BLaER1 treated with 17β-estradiol and CSF1 and Interleukin-3, amounts not matched to agents 10 nM and 100 nM (cell line): ENCODE measurements at regions not wholly inside any gene's neighbourhood (a gene's known extent, or its start where the extent isn't known, plus 50 kb on each side); places are given as distances from the start of the nearest gene placed in this dataset.

Experiments used
- H3K27ac ChIP-seq, 11 experiments: shearing (Covaris generic); formaldehyde crosslinking; 2 replicates each; pipeline ENCODE4 v1.8.1; 2022
- H3K27me3 ChIP-seq, 11 experiments: shearing (Covaris generic); formaldehyde crosslinking; 2 replicates each; pipeline ENCODE4 v1.8.1; 2022
- H3K36me3 ChIP-seq, 11 experiments: shearing (Covaris generic); formaldehyde crosslinking; 2 replicates each; pipeline ENCODE4 v1.8.1; 2022
- H3K4me1 ChIP-seq, 10 experiments: shearing (Covaris generic); formaldehyde crosslinking; 2 replicates each; pipeline ENCODE4 v1.8.1; 2022
- H3K4me2 ChIP-seq, 11 experiments: shearing (Covaris generic); formaldehyde crosslinking; 2 replicates each; pipeline ENCODE4 v1.8.1; 2022
- H3K4me3 ChIP-seq, 10 experiments: shearing (Covaris generic); formaldehyde crosslinking; 2 replicates each; pipeline ENCODE4 v1.8.1; 2022
- H3K9ac ChIP-seq, 11 experiments: shearing (Covaris generic); formaldehyde crosslinking; 2 replicates each; pipeline ENCODE4 v1.8.1; 2022
- H3K9me3 ChIP-seq, 11 experiments: shearing (Covaris generic); formaldehyde crosslinking; replicated peaks in 1 of 11; 2 replicates each; pipeline ENCODE4 v1.8.1; 2022
- H4K20me1 ChIP-seq, 11 experiments: shearing (Covaris generic); formaldehyde crosslinking; 2 replicates each; pipeline ENCODE4 v1.8.1; 2022
- Cebpa-rat ChIP-seq, 11 experiments: shearing (Covaris generic); IDR thresholded peaks; 2 replicates each; pipeline ENCODE4 v1.8.1; 2022

GRCh38 chr1:42038261-42038660 lies 114.9 kb upstream of the GUCA2B start:
- no peak for TF ChIP-seq Cebpa-rat (IDR thresholded peaks at IDR 0.05)
- H3K27ac ChIP-seq, result no peak overlapping the region
- no peaks in the 10 kb centered on the region for H3K36me3 ChIP-seq
- H3K9me3 ChIP-seq, result no peaks in the 10 kb centered on the region
- H3K9ac ChIP-seq, result no peak overlapping the region
- H3K27me3 ChIP-seq, result peaks cover 0 to 17% (median 5%) of the 10 kb centered on the region in 11 experiments; a peak in 8 of 22 replicates
- H3K4me1 ChIP-seq, result peaks cover 9 to 16% (median 14%) of the 10 kb centered on the region in 10 experiments; a peak in 17 of 20 replicates
- H3K4me3 ChIP-seq, result no peak overlapping the region
- no peak overlapping the region for H3K4me2 ChIP-seq
- H4K20me1 ChIP-seq, result no peaks in the 10 kb centered on the region

- Histone ChIP-seq H3K9ac (no peak overlapping the region), H3K27me3 (peaks cover 0 to 17% (median 5%) of the 10 kb centered on the region in 11 experiments; a peak in 8 of 22 replicates), H3K4me1 (peaks cover 9 to 16% (median 14%) of the 10 kb centered on the region in 10 experiments; a peak in 17 of 20 replicates), H3K4me2 (no peak overlapping the region), H3K9me3 (no peaks in the 10 kb centered on the region), H4K20me1 (no peaks in the 10 kb centered on the region), H3K4me3 (no peak overlapping the region), H3K27ac (no peak overlapping the region), H3K36me3 (no peaks in the 10 kb centered on the region)
- no peak for TF ChIP-seq Cebpa-rat (IDR thresholded peaks at IDR 0.05)
These were observed 115.6 kb upstream of the GUCA2B start for GRCh38 chr1:42037586-42037985.

GRCh38 chr1:42037161-42037560 lies 116.0 kb upstream of the GUCA2B start:
- Histone ChIP-seq H3K9me3 (no peaks in the 10 kb centered on the region), H3K27me3 (peaks cover 0 to 17% (median 5%) of the 10 kb centered on the region in 11 experiments; a peak in 8 of 22 replicates), H3K4me1 (peaks cover 9 to 16% (median 14%) of the 10 kb centered on the region in 10 experiments; a peak in 17 of 20 replicates), H4K20me1 (no peaks in the 10 kb centered on the region), H3K4me2 (no peak overlapping the region), H3K9ac (no peak overlapping the region), H3K36me3 (no peaks in the 10 kb centered on the region), H3K4me3 (no peak overlapping the region), H3K27ac (no peak overlapping the region)
- TF ChIP-seq Cebpa-rat (IDR thresholded peaks at IDR 0.05), result no peak

- no peaks in the 10 kb centered on the region for H3K9me3 ChIP-seq
- no peaks in the 10 kb centered on the region for H4K20me1 ChIP-seq
- TF ChIP-seq Cebpa-rat (IDR thresholded peaks at IDR 0.05), result no peak
- H3K4me2 ChIP-seq, result peak overlapping the region; percentile 76 to 98 (median 96)
- H3K4me1 ChIP-seq, result peaks cover 9 to 16% (median 14%) of the 10 kb centered on the region in 10 experiments; a peak in 17 of 20 replicates
- H3K9ac ChIP-seq, result peak overlapping the region; percentile 68 to 86 (median 81)
- peak overlapping the region in 10 of 11 experiments; percentile 56 to 80 (median 68); a peak in 20 of 22 replicates for H3K27ac ChIP-seq
- peak overlapping the region; percentile 81 to 98 (median 91) for H3K4me3 ChIP-seq
- peaks cover 0 to 17% (median 5%) of the 10 kb centered on the region in 11 experiments; a peak in 8 of 22 replicates for H3K27me3 ChIP-seq
- no peaks in the 10 kb centered on the region for H3K36me3 ChIP-seq
These were observed 117.2 kb upstream of the GUCA2B start for GRCh38 chr1:42035830-42036604.

GRCh38 chr1:42035205-42035829 lies 116.6 kb upstream of the HIVEP3 start:
- H3K36me3 ChIP-seq, result no peaks in the 10 kb centered on the region
- H3K27ac ChIP-seq, result peak overlapping the region in 10 of 11 experiments; percentile 56 to 80 (median 68); a peak in 20 of 22 replicates
- no peaks in the 10 kb centered on the region for H4K20me1 ChIP-seq
- peaks cover 9 to 19% (median 14%) of the 10 kb centered on the region in 10 experiments; a peak in 17 of 20 replicates for H3K4me1 ChIP-seq
- H3K9me3 ChIP-seq, result no peaks in the 10 kb centered on the region
- peak overlapping the region; percentile 68 to 86 (median 81) for H3K9ac ChIP-seq
- H3K4me2 ChIP-seq, result peak overlapping the region; percentile 85 to 99 (median 96)
- no peak for TF ChIP-seq Cebpa-rat (IDR thresholded peaks at IDR 0.05)
- H3K4me3 ChIP-seq, result peak overlapping the region; percentile 81 to 98 (median 91)
- peaks cover 0 to 17% (median 5%) of the 10 kb centered on the region in 11 experiments; a peak in 8 of 22 replicates for H3K27me3 ChIP-seq

GRCh38 chr1:42034426-42034825 lies 115.7 kb upstream of the HIVEP3 start:
- H3K4me1 ChIP-seq, result peaks cover 9 to 19% (median 14%) of the 10 kb centered on the region in 10 experiments; a peak in 17 of 20 replicates
- H3K9me3 ChIP-seq, result 0 out of 22 replicates have a peak, but pooled peaks cover 0 to under 1% (median 0%) of the 10 kb centered on the region in 11 experiments
- H3K4me3 ChIP-seq, result peak overlapping the region in 8 of 10 experiments; percentile 84 to 98 (median 91); a peak in 13 of 20 replicates
- peak overlapping the region; percentile 85 to 99 (median 96) for H3K4me2 ChIP-seq
- H3K27ac ChIP-seq, result no peak overlapping the region
- H4K20me1 ChIP-seq, result no peaks in the 10 kb centered on the region
- H3K9ac ChIP-seq, result peak overlapping the region in 2 of 11 experiments; percentile 83 to 85; a peak in 4 of 22 replicates
- H3K27me3 ChIP-seq, result peaks cover 0 to 17% (median 5%) of the 10 kb centered on the region in 11 experiments; a peak in 8 of 22 replicates
- no peak for TF ChIP-seq Cebpa-rat (IDR thresholded peaks at IDR 0.05)
- no peaks in the 10 kb centered on the region for H3K36me3 ChIP-seq

DNA sequence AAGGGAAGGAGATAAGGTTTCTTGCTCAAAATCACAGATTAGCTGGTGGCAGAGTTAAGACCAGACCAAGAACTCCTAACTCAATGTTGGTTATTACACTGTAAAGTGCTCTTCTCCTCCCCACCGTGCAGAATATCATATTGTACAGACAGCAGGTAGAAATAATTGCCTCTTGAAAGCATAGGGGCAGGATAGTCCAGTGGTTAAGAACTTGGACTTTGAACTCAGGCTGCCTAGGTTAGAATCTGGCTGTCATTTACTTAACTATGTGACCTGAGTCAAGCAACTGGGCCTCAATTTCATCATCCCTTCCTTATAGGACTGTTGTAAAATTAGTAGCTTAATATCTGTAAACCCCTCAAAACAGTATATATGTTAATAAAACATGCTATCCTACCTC lies 114.9 kb upstream of the HIVEP3 start:
- Histone ChIP-seq H3K4me2 (no peak overlapping the region), H3K36me3 (no peaks in the 10 kb centered on the region), H3K9me3 (peaks cover 0 to 8% (median 1%) of the 10 kb centered on the region in 11 experiments; a peak in 8 of 22 replicates), H3K27ac (no peak overlapping the region), H3K9ac (no peak overlapping the region), H3K4me3 (no peak overlapping the region), H3K4me1 (peaks cover 9 to 19% (median 14%) of the 10 kb centered on the region in 10 experiments; a peak in 17 of 20 replicates), H3K27me3 (peaks cover 0 to 17% (median 5%) of the 10 kb centered on the region in 11 experiments; a peak in 8 of 22 replicates), H4K20me1 (no peaks in the 10 kb centered on the region)
- TF ChIP-seq Cebpa-rat (IDR thresholded peaks at IDR 0.05), result no peak

- Histone ChIP-seq H3K27me3 (no peaks in the 10 kb centered on the region), H3K4me1 (peaks cover 15 to 29% (median 26%) of the 10 kb centered on the region in 10 experiments), H3K4me2 (no peak overlapping the region), H4K20me1 (no peaks in the 10 kb centered on the region), H3K4me3 (no peak overlapping the region), H3K36me3 (no peaks in the 10 kb centered on the region), H3K9ac (no peak overlapping the region), H3K9me3 (peaks cover 0 to 24% (median 18%) of the 10 kb centered on the region in 11 experiments; a peak in 15 of 22 replicates), H3K27ac (no peak overlapping the region)
- no peak for TF ChIP-seq Cebpa-rat (IDR thresholded peaks at IDR 0.05)
These were observed 99.0 kb upstream of the HIVEP3 start for GRCh38 chr1:42017730-42018129.

DNA sequence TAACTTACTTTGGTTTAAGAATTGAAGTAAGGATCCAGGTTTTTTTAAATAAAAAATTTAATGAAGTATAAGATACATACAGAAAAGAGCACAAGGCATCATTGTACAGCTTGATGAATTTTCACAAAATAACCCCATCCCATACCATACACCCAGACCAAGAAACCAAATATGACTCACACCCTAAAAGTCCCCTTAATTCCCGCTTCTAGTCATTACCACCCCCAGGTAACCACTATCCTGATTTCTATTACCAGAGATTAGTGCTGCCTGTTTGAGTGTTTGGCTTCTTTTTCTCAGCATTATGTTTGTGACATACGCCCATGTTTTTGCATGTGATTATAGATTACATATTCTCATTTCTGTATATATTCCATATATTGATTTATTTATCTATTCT lies 98.5 kb upstream of the HIVEP3 start:
- H3K27me3 ChIP-seq, result no peaks in the 10 kb centered on the region
- no peak overlapping the region for H3K4me3 ChIP-seq
- no peaks in the 10 kb centered on the region for H4K20me1 ChIP-seq
- H3K9me3 ChIP-seq, result peaks cover 0 to 24% (median 18%) of the 10 kb centered on the region in 11 experiments; a peak in 15 of 22 replicates
- no peak for TF ChIP-seq Cebpa-rat (IDR thresholded peaks at IDR 0.05)
- no peak overlapping the region for H3K9ac ChIP-seq
- no peaks in the 10 kb centered on the region for H3K36me3 ChIP-seq
- peaks cover 15 to 29% (median 26%) of the 10 kb centered on the region in 10 experiments for H3K4me1 ChIP-seq
- H3K4me2 ChIP-seq, result no peak overlapping the region
- no peak overlapping the region for H3K27ac ChIP-seq
